HCT116 (cell line): ENCODE measurements at regions not wholly inside any gene's neighbourhood (a gene's known extent, or its start where the extent isn't known, plus 50 kb on each side); places are given as distances from the start of the nearest gene placed in this dataset.

Source experiments
- CBX3 ChIP-seq: IDR thresholded peaks from 2 replicates; pipeline ENCODE4 v1.6.1; 2012; ENCODE audit warnings: low read depth
- POLR2A ChIP-seq: IDR thresholded peaks from 2 replicates; pipeline ENCODE4 v1.7.0; 2011; ENCODE audit warnings: borderline replicate concordance; ENCODE audit not compliant: insufficient read depth, insufficient read length; ENCODE audit errors: extremely low read depth
- TF ChIP-seq, protein P1 (sequence below): IDR thresholded peaks from 2 replicates; pipeline ENCODE4 v1.6.1; 2012
- TF ChIP-seq, protein P2 (sequence below): IDR thresholded peaks from 2 replicates; pipeline ENCODE4 v1.6.1; 2012; ENCODE audit warnings: low read depth

DNA sequence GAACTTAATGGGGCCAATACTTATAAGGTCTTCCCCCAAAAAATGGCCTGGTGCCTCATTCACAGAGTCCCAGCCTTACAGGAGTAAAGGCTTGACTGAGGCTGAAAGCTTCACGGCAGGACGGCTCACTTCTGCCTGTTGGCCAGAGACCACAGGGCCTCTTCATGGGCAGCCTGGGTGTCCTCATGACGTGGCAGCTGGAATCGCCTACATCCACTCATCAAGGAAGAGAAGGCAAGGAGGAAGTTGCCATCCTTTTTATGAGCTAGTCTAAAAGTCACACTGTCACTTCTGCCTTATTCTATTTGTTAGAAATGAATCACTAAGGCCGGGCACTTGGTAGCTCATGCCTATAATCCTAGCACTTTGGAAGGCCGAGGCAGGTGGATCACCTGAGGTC, 89.3 kb upstream of the DGKG start:
- no peak for TF ChIP-seq POLR2A
- TF ChIP-seq CBX3, result no peak
- TF ChIP-seq, protein P1, sequence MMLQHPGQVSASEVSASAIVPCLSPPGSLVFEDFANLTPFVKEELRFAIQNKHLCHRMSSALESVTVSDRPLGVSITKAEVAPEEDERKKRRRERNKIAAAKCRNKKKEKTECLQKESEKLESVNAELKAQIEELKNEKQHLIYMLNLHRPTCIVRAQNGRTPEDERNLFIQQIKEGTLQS, result no peak
- TF ChIP-seq, protein P2, sequence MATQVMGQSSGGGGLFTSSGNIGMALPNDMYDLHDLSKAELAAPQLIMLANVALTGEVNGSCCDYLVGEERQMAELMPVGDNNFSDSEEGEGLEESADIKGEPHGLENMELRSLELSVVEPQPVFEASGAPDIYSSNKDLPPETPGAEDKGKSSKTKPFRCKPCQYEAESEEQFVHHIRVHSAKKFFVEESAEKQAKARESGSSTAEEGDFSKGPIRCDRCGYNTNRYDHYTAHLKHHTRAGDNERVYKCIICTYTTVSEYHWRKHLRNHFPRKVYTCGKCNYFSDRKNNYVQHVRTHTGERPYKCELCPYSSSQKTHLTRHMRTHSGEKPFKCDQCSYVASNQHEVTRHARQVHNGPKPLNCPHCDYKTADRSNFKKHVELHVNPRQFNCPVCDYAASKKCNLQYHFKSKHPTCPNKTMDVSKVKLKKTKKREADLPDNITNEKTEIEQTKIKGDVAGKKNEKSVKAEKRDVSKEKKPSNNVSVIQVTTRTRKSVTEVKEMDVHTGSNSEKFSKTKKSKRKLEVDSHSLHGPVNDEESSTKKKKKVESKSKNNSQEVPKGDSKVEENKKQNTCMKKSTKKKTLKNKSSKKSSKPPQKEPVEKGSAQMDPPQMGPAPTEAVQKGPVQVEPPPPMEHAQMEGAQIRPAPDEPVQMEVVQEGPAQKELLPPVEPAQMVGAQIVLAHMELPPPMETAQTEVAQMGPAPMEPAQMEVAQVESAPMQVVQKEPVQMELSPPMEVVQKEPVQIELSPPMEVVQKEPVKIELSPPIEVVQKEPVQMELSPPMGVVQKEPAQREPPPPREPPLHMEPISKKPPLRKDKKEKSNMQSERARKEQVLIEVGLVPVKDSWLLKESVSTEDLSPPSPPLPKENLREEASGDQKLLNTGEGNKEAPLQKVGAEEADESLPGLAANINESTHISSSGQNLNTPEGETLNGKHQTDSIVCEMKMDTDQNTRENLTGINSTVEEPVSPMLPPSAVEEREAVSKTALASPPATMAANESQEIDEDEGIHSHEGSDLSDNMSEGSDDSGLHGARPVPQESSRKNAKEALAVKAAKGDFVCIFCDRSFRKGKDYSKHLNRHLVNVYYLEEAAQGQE, result no peak
